GM23338 (cell line): ENCODE measurements at regions not wholly inside any gene's neighbourhood (a gene's known extent, or its start where the extent isn't known, plus 50 kb on each side); places are given as distances from the start of the nearest gene placed in this dataset.

Experiments used
- ATAC-seq: fragments of 200-7000 bp; cut with Tn5 transposase; 3 replicates; pipeline ENCODE4 v1.9.1; 2020
- DNase-seq: peaks from one replicate; pipeline ENCODE4 v3.0.0-alpha.2; 2015; ENCODE audit warnings: low spot score
- H2AFZ ChIP-seq: fragments of 200-600 bp; sonication (generic); 2 replicates; pipeline ENCODE4 v1.8.0; 2016; ENCODE audit warnings: antibody characterized with exemption, mild to moderate bottlenecking, moderate library complexity
- H3F3A ChIP-seq: fragments of 200-600 bp; sonication (generic); replicated peaks from 2 replicates; pipeline ENCODE4 v1.8.0; 2017; ENCODE audit warnings: antibody characterized with exemption, mixed run types, low read depth
- H3K27ac ChIP-seq: fragments of 200-600 bp; sonication (generic); 2 replicates; pipeline ENCODE4 v1.6.1; 2016; ENCODE audit warnings: low read depth
- H3K27me3 ChIP-seq: fragments of 200-600 bp; sonication (generic); 2 replicates; pipeline ENCODE4 v1.8.0; 2016; ENCODE audit warnings: mild to moderate bottlenecking, mixed run types, moderate library complexity; ENCODE audit not compliant: insufficient read depth
- H3K36me3 ChIP-seq: fragments of 200-600 bp; sonication (generic); 2 replicates; pipeline ENCODE4 v1.8.0; 2016; ENCODE audit warnings: mild to moderate bottlenecking; ENCODE audit not compliant: insufficient read depth
- H3K4me1 ChIP-seq: fragments of 200-600 bp; sonication (generic); 2 replicates; pipeline ENCODE4 v1.8.0; 2016; ENCODE audit warnings: mild to moderate bottlenecking, moderate library complexity; ENCODE audit not compliant: insufficient read depth
- H3K4me2 ChIP-seq: fragments of 200-600 bp; sonication (generic); 2 replicates; pipeline ENCODE4 v1.7.1; 2017; ENCODE audit warnings: mixed run types
- H3K4me3 ChIP-seq: fragments of 200-600 bp; sonication (generic); 2 replicates; pipeline ENCODE4 v1.6.1; 2016; ENCODE audit warnings: mixed run types
- H3K79me2 ChIP-seq: fragments of 200-600 bp; sonication (generic); replicated peaks from 2 replicates; pipeline ENCODE4 v1.8.0; 2017; ENCODE audit warnings: mild to moderate bottlenecking; ENCODE audit not compliant: insufficient read depth
- H3K9me2 ChIP-seq: fragments of 200-600 bp; sonication (generic); 2 replicates; pipeline ENCODE4 v1.8.0; 2017; ENCODE audit not compliant: insufficient read depth
- H4K20me1 ChIP-seq: fragments of 200-600 bp; sonication (generic); replicated peaks from 2 replicates; pipeline ENCODE4 v1.8.0; 2017; ENCODE audit warnings: mild to moderate bottlenecking; ENCODE audit not compliant: insufficient read depth
- H3K27ac Mint-ChIP-seq: 2 replicates; pipeline ENCODE4 v1.8.0; 2020; ENCODE audit warnings: inconsistent platforms, mild to moderate bottlenecking, moderate library complexity, mixed read lengths
- H3K27me3 Mint-ChIP-seq: 3 replicates; pipeline ENCODE4 v1.8.0; 2022; ENCODE audit warnings: low read depth, mild to moderate bottlenecking, moderate library complexity, mixed read lengths, inconsistent platforms; ENCODE audit not compliant: insufficient read depth, poor library complexity
- H3K36me3 Mint-ChIP-seq: 3 replicates; pipeline ENCODE4 v1.8.0; 2021; ENCODE audit warnings: low read depth, mild to moderate bottlenecking, inconsistent platforms, moderate library complexity, mixed read lengths
- H3K4me1 Mint-ChIP-seq: 3 replicates; pipeline ENCODE4 v1.8.0; 2020; ENCODE audit warnings: mild to moderate bottlenecking, inconsistent platforms, mixed read lengths
- H3K4me3 Mint-ChIP-seq: 3 replicates; pipeline ENCODE4 v1.8.0; 2021; ENCODE audit warnings: moderate library complexity, mild to moderate bottlenecking, inconsistent platforms, mixed read lengths
- H3K9me3 Mint-ChIP-seq: 3 replicates; pipeline ENCODE4 v1.8.0; 2020; ENCODE audit warnings: moderate library complexity, mild to moderate bottlenecking, inconsistent platforms, mixed read lengths
- CREB1 ChIP-seq: fragments of 250-450 bp; sonication (Bioruptor Pico); IDR thresholded peaks from 2 replicates; pipeline ENCODE4 v1.5.0; 2020; ENCODE audit warnings: low read depth, mild to moderate bottlenecking, moderate library complexity
- EZH2 ChIP-seq: fragments of 200-600 bp; sonication (generic); IDR thresholded peaks from one replicate; pipeline ENCODE4 v1.8.0; 2017; ENCODE audit warnings: antibody characterized with exemption, mild to moderate bottlenecking, low read depth; ENCODE audit not compliant: unreplicated experiment
- EZH2phosphoT487 ChIP-seq: fragments of 200-600 bp; sonication (generic); IDR thresholded peaks from one replicate; pipeline ENCODE4 v1.8.1; 2018; ENCODE audit warnings: antibody characterized with exemption; ENCODE audit not compliant: unreplicated experiment
- JUNB ChIP-seq: IDR thresholded peaks from one replicate; pipeline ENCODE4 v1.6.1; 2016; ENCODE audit warnings: antibody characterized with exemption; ENCODE audit not compliant: unreplicated experiment
- NANOG ChIP-seq: IDR thresholded peaks from 2 replicates; pipeline ENCODE4 v1.6.1; 2016; ENCODE audit warnings: antibody characterized with exemption, borderline replicate concordance
- POLR2AphosphoS5 ChIP-seq: IDR thresholded peaks from 2 replicates; pipeline ENCODE4 v1.6.1; 2016; ENCODE audit warnings: antibody characterized with exemption, low read depth
- STAT1 ChIP-seq: IDR thresholded peaks from one replicate; pipeline ENCODE4 v1.6.1; 2016; ENCODE audit warnings: antibody characterized with exemption; ENCODE audit not compliant: unreplicated experiment
- ZNF114 ChIP-seq: fragments of 250-450 bp; sonication (Bioruptor Pico); IDR thresholded peaks from 2 replicates; pipeline ENCODE4 v1.5.0; 2020; ENCODE audit warnings: mild to moderate bottlenecking, moderate library complexity
- ZNF331 ChIP-seq: fragments of 250-450 bp; sonication (Bioruptor Pico); IDR thresholded peaks from 2 replicates; pipeline ENCODE4 v1.5.0; 2020; ENCODE audit warnings: low read depth, mild to moderate bottlenecking, moderate library complexity
- TF ChIP-seq, protein P1 (sequence below), 2 experiments: fragments of 200-600 bp in 1 of 2; sonication (generic) in 1 of 2; conservative IDR thresholded peaks; 2 replicates each; pipeline versions ENCODE4 v1.5.1 to v1.6.1; 2016 to 2017; ENCODE audit warnings: antibody characterized with exemption in 2 of 2, low read depth in 2 of 2, mild to moderate bottlenecking in 2 of 2, moderate library complexity in 1 of 2
- TF ChIP-seq, protein P2 (sequence below): IDR thresholded peaks from 2 replicates; pipeline ENCODE4 v1.6.1; 2016; ENCODE audit warnings: antibody characterized with exemption
- TF ChIP-seq, protein P3 (sequence below): IDR thresholded peaks from one replicate; pipeline ENCODE4 v1.6.1; 2018; ENCODE audit warnings: antibody characterized with exemption; ENCODE audit not compliant: unreplicated experiment
- TF ChIP-seq, protein P4 (sequence below): fragments of 250-450 bp; sonication (Bioruptor Pico); IDR thresholded peaks from 2 replicates; pipeline ENCODE4 v1.5.0; 2020; ENCODE audit warnings: mild to moderate bottlenecking, moderate library complexity

DNA sequence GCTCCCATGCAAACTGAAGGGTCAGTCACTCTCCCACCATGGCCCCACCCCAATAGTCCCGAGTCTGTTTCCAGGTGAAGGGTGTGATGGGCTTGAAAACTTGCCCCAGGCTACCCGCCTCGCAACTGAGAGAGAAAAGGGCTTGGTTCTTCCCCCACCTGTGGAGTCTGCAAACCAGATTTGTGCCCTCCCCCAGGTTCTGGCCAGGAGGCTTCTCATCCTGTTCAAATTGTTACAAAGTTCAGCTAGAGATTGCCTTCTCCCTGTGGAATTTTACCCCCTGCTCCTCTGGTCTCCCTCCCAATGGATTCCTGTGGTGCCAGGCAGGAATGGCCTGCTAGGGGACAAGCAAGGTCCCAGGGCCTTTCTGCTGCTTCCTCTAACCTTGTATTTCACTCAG is 93.1 kb upstream of the ACO1 start:
- Histone ChIP-seq H3K27me3 (no peaks in the 10 kb centered on the region), H3K4me3 (no peak overlapping the region), H3K36me3 (no peaks in the 10 kb centered on the region), H3K27ac (no peak overlapping the region), H2AFZ (no peak overlapping the region), H3K4me2 (no peak overlapping the region), H3F3A (no peaks in the 10 kb centered on the region), H3K4me1 (0 out of 2 replicates have a peak, but pooled peaks cover 3% of the 10 kb centered on the region), H4K20me1 (no peaks in the 10 kb centered on the region), H3K9me2 (no peaks in the 10 kb centered on the region; the same call in 1 of the 2 replicates), H3K79me2 (no peaks in the 10 kb centered on the region)
- ATAC-seq, result no peak
- no peak for DNase-seq
- no peaks in the 10 kb centered on the region for H3K27me3 Mint-ChIP-seq
- peaks cover 16% of the 10 kb centered on the region for H3K9me3 Mint-ChIP-seq
- no peak overlapping the region for H3K27ac Mint-ChIP-seq
- TF ChIP-seq EZH2, result no peak
- TF ChIP-seq, protein P1, sequence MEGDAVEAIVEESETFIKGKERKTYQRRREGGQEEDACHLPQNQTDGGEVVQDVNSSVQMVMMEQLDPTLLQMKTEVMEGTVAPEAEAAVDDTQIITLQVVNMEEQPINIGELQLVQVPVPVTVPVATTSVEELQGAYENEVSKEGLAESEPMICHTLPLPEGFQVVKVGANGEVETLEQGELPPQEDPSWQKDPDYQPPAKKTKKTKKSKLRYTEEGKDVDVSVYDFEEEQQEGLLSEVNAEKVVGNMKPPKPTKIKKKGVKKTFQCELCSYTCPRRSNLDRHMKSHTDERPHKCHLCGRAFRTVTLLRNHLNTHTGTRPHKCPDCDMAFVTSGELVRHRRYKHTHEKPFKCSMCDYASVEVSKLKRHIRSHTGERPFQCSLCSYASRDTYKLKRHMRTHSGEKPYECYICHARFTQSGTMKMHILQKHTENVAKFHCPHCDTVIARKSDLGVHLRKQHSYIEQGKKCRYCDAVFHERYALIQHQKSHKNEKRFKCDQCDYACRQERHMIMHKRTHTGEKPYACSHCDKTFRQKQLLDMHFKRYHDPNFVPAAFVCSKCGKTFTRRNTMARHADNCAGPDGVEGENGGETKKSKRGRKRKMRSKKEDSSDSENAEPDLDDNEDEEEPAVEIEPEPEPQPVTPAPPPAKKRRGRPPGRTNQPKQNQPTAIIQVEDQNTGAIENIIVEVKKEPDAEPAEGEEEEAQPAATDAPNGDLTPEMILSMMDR (conservative IDR thresholded peaks at IDR 0.05; ENCODE audit: low read depth in 2 of 2), result no peak
- TF ChIP-seq CREB1 (CRISPR knock-in tag), result no peak
- TF ChIP-seq JUNB, result no peak
- TF ChIP-seq ZNF331, result no peak
- TF ChIP-seq, protein P2, sequence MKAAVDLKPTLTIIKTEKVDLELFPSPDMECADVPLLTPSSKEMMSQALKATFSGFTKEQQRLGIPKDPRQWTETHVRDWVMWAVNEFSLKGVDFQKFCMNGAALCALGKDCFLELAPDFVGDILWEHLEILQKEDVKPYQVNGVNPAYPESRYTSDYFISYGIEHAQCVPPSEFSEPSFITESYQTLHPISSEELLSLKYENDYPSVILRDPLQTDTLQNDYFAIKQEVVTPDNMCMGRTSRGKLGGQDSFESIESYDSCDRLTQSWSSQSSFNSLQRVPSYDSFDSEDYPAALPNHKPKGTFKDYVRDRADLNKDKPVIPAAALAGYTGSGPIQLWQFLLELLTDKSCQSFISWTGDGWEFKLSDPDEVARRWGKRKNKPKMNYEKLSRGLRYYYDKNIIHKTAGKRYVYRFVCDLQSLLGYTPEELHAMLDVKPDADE, result no peak
- TF ChIP-seq ZNF114 (CRISPR knock-in tag), result no peak
- no peak for TF ChIP-seq EZH2phosphoT487
- TF ChIP-seq NANOG, result no peak
- TF ChIP-seq, protein P3, sequence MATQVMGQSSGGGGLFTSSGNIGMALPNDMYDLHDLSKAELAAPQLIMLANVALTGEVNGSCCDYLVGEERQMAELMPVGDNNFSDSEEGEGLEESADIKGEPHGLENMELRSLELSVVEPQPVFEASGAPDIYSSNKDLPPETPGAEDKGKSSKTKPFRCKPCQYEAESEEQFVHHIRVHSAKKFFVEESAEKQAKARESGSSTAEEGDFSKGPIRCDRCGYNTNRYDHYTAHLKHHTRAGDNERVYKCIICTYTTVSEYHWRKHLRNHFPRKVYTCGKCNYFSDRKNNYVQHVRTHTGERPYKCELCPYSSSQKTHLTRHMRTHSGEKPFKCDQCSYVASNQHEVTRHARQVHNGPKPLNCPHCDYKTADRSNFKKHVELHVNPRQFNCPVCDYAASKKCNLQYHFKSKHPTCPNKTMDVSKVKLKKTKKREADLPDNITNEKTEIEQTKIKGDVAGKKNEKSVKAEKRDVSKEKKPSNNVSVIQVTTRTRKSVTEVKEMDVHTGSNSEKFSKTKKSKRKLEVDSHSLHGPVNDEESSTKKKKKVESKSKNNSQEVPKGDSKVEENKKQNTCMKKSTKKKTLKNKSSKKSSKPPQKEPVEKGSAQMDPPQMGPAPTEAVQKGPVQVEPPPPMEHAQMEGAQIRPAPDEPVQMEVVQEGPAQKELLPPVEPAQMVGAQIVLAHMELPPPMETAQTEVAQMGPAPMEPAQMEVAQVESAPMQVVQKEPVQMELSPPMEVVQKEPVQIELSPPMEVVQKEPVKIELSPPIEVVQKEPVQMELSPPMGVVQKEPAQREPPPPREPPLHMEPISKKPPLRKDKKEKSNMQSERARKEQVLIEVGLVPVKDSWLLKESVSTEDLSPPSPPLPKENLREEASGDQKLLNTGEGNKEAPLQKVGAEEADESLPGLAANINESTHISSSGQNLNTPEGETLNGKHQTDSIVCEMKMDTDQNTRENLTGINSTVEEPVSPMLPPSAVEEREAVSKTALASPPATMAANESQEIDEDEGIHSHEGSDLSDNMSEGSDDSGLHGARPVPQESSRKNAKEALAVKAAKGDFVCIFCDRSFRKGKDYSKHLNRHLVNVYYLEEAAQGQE, result no peak
- TF ChIP-seq STAT1, result no peak
- TF ChIP-seq, protein P4, sequence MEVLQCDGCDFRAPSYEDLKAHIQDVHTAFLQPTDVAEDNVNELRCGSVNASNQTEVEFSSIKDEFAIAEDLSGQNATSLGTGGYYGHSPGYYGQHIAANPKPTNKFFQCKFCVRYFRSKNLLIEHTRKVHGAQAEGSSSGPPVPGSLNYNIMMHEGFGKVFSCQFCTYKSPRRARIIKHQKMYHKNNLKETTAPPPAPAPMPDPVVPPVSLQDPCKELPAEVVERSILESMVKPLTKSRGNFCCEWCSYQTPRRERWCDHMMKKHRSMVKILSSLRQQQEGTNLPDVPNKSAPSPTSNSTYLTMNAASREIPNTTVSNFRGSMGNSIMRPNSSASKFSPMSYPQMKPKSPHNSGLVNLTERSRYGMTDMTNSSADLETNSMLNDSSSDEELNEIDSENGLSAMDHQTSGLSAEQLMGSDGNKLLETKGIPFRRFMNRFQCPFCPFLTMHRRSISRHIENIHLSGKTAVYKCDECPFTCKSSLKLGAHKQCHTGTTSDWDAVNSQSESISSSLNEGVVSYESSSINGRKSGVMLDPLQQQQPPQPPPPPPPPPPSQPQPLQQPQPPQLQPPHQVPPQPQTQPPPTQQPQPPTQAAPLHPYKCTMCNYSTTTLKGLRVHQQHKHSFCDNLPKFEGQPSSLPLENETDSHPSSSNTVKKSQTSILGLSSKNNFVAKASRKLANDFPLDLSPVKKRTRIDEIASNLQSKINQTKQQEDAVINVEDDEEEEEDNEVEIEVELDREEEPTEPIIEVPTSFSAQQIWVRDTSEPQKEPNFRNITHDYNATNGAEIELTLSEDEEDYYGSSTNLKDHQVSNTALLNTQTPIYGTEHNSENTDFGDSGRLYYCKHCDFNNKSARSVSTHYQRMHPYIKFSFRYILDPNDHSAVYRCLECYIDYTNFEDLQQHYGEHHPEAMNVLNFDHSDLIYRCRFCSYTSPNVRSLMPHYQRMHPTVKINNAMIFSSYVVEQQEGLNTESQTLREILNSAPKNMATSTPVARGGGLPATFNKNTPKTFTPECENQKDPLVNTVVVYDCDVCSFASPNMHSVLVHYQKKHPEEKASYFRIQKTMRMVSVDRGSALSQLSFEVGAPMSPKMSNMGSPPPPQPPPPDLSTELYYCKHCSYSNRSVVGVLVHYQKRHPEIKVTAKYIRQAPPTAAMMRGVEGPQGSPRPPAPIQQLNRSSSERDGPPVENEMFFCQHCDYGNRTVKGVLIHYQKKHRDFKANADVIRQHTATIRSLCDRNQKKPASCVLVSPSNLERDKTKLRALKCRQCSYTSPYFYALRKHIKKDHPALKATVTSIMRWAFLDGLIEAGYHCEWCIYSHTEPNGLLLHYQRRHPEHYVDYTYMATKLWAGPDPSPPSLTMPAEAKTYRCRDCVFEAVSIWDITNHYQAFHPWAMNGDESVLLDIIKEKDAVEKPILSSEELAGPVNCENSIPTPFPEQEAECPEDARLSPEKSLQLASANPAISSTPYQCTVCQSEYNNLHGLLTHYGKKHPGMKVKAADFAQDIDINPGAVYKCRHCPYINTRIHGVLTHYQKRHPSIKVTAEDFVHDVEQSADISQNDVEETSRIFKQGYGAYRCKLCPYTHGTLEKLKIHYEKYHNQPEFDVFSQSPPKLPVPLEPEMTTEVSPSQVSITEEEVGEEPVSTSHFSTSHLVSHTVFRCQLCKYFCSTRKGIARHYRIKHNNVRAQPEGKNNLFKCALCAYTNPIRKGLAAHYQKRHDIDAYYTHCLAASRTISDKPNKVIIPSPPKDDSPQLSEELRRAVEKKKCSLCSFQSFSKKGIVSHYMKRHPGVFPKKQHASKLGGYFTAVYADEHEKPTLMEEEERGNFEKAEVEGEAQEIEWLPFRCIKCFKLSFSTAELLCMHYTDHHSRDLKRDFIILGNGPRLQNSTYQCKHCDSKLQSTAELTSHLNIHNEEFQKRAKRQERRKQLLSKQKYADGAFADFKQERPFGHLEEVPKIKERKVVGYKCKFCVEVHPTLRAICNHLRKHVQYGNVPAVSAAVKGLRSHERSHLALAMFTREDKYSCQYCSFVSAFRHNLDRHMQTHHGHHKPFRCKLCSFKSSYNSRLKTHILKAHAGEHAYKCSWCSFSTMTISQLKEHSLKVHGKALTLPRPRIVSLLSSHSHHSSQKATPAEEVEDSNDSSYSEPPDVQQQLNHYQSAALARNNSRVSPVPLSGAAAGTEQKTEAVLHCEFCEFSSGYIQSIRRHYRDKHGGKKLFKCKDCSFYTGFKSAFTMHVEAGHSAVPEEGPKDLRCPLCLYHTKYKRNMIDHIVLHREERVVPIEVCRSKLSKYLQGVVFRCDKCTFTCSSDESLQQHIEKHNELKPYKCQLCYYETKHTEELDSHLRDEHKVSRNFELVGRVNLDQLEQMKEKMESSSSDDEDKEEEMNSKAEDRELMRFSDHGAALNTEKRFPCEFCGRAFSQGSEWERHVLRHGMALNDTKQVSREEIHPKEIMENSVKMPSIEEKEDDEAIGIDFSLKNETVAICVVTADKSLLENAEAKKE, result no peak
- TF ChIP-seq POLR2AphosphoS5, result no peak
- no peak overlapping the region for H3K4me3 Mint-ChIP-seq
- peaks cover 16% of the 10 kb centered on the region for H3K36me3 Mint-ChIP-seq
- H3K4me1 Mint-ChIP-seq, result peaks cover 8% of the 10 kb centered on the region
